Adrenal gland (tissue), 5 donors: ENCODE measurements at regions not wholly inside any gene's neighbourhood (a gene's known extent, or its start where the extent isn't known, plus 50 kb on each side); places are given as distances from the start of the nearest gene placed in this dataset.

ENCODE experiments used
- CTCF ChIP-seq, 6 experiments: fragments of 450-650 bp in 4 of 6; fragments of 200-600 bp in 2 of 6; sonication (generic) in 1 of 6; IDR thresholded peaks; 1 replicate in 5 of 6; 2 replicates in 1 of 6; pipeline versions ENCODE4 v1.5.1 to v1.8.0; 2016 to 2021; ENCODE audit warnings: antibody characterized with exemption in 6 of 6, mild to moderate bottlenecking in 2 of 6, moderate library complexity in 1 of 6
- POLR2A ChIP-seq, 2 donors: fragments of 450-650 bp; IDR thresholded peaks; one replicate each; pipeline ENCODE4 v1.6.1; 2017; ENCODE audit warnings: antibody characterized with exemption in 2 of 2, mild to moderate bottlenecking in 2 of 2, moderate library complexity in 1 of 2
- donor health status: DM: no; HTN: no; CAD: no.

- TF ChIP-seq POLR2A (IDR thresholded peaks at IDR 0.05) (no peak), CTCF (IDR thresholded peaks at IDR 0.05) (no peak)
Measured at GRCh38 chr6:62345962-62346689, 60.1 kb upstream of the KHDRBS2 start.
